Mucosa of gallbladder (tissue), 1 donor: ENCODE measurements at regions not wholly inside any gene's neighbourhood (a gene's known extent, or its start where the extent isn't known, plus 50 kb on each side); places are given as distances from the start of the nearest gene placed in this dataset.

Experiments
- DNase-seq: peaks from one replicate; pipeline ENCODE4 v3.0.0-alpha.2; 2020; ENCODE audit warnings: low spot score
- donor health status: DM: no; HTN: no; CAD: no.

GRCh38 chr9:109883623-109884022 is 103.6 kb downstream of the PALM2AKAP2 start:
- DNase-seq: no peak

- DNase-seq: no peak
These were observed 106.0 kb downstream of the PALM2AKAP2 start for GRCh38 chr9:109886041-109886440.

GRCh38 chr9:109886617-109887016 is 106.6 kb downstream of the PALM2AKAP2 start:
- DNase-seq: no peak

- DNase-seq: no peak
These were observed 107.1 kb downstream of the PALM2AKAP2 start for GRCh38 chr9:109887079-109887478.

GRCh38 chr9:109888695-109889094 is 108.7 kb downstream of the PALM2AKAP2 start:
- DNase-seq: no peak

- DNase-seq: no peak
These were observed 109.5 kb downstream of the PALM2AKAP2 start for GRCh38 chr9:109889456-109889855.

- no peak for DNase-seq
These were observed 113.2 kb downstream of the PALM2AKAP2 start for GRCh38 chr9:109893241-109893640.

- no peak for DNase-seq
These were observed 114.5 kb downstream of the PALM2AKAP2 start for GRCh38 chr9:109894473-109894872.

GRCh38 chr9:109894921-109895758 is 115.1 kb downstream of the PALM2AKAP2 start:
- no peak for DNase-seq

- no peak for DNase-seq
These were observed 121.2 kb downstream of the PALM2AKAP2 start for GRCh38 chr9:109901201-109901600.

- DNase-seq: peak; percentile 67
These were observed 123.6 kb downstream of the PALM2AKAP2 start for GRCh38 chr9:109903515-109904138.

GRCh38 chr9:109904666-109905065 is 124.7 kb downstream of the PALM2AKAP2 start:
- DNase-seq: no peak

- DNase-seq: no peak
These were observed 125.5 kb downstream of the PALM2AKAP2 start for GRCh38 chr9:109905472-109905871.

- no peak for DNase-seq
These were observed 126.9 kb downstream of the PALM2AKAP2 start for GRCh38 chr9:109906766-109907382.

- peak; percentile 38 for DNase-seq
These were observed 127.4 kb downstream of the PALM2AKAP2 start for GRCh38 chr9:109907400-109907799.

- no peak for DNase-seq
These were observed 127.9 kb downstream of the PALM2AKAP2 start for GRCh38 chr9:109907810-109908458.

GRCh38 chr9:109908459-109909390 is 128.7 kb downstream of the PALM2AKAP2 start:
- DNase-seq: no peak

- DNase-seq: no peak
These were observed 130.9 kb downstream of the PALM2AKAP2 start for GRCh38 chr9:109910671-109911518.

GRCh38 chr9:109912082-109912582 is 132.1 kb downstream of the PALM2AKAP2 start:
- no peak for DNase-seq
